ENCODE measurements at regions not wholly inside any gene's neighbourhood (a gene's known extent, or its start where the extent isn't known, plus 50 kb on each side); places are given as distances from the start of the nearest gene placed in this dataset.
"Not testable (repeated sequence)": the region's sequence is repeated elsewhere in the genome, so short reads cannot be mapped to it uniquely, and the experiment has no call there.

DNA sequence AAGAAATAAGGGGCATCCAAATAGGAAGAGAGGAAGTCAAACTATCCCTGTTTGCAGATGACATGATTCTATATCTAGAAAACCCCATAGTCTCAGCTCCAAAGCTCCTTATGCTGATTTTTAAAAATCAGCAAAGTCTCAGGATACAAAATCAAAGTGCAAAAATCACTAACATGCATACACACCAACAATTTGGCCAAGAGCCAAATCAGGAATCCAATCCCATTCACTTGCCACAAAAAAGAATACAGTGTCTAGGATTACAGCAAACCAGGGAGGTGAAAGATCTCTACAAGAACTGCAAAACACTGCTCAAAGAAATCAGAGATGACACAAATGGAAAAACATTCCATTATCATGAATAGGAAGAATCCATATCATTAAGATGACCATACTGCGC, 155.8 kb upstream of the ARHGAP42 start:
- TF ChIP-seq, protein P1, sequence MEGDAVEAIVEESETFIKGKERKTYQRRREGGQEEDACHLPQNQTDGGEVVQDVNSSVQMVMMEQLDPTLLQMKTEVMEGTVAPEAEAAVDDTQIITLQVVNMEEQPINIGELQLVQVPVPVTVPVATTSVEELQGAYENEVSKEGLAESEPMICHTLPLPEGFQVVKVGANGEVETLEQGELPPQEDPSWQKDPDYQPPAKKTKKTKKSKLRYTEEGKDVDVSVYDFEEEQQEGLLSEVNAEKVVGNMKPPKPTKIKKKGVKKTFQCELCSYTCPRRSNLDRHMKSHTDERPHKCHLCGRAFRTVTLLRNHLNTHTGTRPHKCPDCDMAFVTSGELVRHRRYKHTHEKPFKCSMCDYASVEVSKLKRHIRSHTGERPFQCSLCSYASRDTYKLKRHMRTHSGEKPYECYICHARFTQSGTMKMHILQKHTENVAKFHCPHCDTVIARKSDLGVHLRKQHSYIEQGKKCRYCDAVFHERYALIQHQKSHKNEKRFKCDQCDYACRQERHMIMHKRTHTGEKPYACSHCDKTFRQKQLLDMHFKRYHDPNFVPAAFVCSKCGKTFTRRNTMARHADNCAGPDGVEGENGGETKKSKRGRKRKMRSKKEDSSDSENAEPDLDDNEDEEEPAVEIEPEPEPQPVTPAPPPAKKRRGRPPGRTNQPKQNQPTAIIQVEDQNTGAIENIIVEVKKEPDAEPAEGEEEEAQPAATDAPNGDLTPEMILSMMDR (conservative IDR thresholded peaks at IDR 0.05 in 1 of 2, IDR thresholded peaks at IDR 0.05 in 1 of 2; ENCODE audit: low read depth in 1 of 2, low read length in 2 of 2): not testable (repeated sequence)
- not testable (repeated sequence) for TF ChIP-seq EZH2 (IDR thresholded peaks at IDR 0.05; ENCODE audit: low read length, missing control alignments)
